ENCODE measurements at regions not wholly inside any gene's neighbourhood (a gene's known extent, or its start where the extent isn't known, plus 50 kb on each side); places are given as distances from the start of the nearest gene placed in this dataset.

- TF ChIP-seq, protein P1, sequence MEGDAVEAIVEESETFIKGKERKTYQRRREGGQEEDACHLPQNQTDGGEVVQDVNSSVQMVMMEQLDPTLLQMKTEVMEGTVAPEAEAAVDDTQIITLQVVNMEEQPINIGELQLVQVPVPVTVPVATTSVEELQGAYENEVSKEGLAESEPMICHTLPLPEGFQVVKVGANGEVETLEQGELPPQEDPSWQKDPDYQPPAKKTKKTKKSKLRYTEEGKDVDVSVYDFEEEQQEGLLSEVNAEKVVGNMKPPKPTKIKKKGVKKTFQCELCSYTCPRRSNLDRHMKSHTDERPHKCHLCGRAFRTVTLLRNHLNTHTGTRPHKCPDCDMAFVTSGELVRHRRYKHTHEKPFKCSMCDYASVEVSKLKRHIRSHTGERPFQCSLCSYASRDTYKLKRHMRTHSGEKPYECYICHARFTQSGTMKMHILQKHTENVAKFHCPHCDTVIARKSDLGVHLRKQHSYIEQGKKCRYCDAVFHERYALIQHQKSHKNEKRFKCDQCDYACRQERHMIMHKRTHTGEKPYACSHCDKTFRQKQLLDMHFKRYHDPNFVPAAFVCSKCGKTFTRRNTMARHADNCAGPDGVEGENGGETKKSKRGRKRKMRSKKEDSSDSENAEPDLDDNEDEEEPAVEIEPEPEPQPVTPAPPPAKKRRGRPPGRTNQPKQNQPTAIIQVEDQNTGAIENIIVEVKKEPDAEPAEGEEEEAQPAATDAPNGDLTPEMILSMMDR (conservative IDR thresholded peaks at IDR 0.05; ENCODE audit: low read depth, low read length), result no peak
- TF ChIP-seq EZH2phosphoT487 (IDR thresholded peaks at IDR 0.05; ENCODE audit: borderline replicate concordance, low read length) (no peak), EZH2 (IDR thresholded peaks at IDR 0.05; ENCODE audit: low read length, unreplicated experiment) (no peak)
Measured at GRCh38 chr2:180367815-180368214, 360.7 kb upstream of the CWC22 start.
